ENCODE measurements at regions not wholly inside any gene's neighbourhood (a gene's known extent, or its start where the extent isn't known, plus 50 kb on each side); places are given as distances from the start of the nearest gene placed in this dataset.
"Not testable (repeated sequence)": the region's sequence is repeated elsewhere in the genome, so short reads cannot be mapped to it uniquely, and the experiment has no call there.

DNA sequence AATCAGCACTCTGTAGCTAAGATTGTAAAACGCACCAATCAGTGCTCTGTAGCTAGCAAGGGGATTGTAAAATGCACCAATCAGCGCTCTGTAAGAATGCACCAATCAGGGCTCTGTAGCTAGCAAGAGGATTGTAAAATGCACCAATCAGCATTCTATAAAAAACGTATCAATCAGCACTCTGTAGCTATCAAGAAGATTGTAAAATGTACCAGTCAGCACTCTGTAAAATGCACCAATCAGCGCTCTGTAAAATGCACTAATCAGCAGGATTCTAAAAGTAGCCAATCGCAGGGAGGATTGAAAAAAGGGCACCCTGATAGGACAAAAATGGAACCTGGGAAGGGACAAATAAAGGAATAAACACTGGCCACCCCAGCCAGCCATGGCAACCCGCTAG, 278.7 kb upstream of the ECI2 start:
- CTCF ChIA-PET (ENCODE audit: low intra/inter-chr PET ratio); H3K9me3 ChIP-seq (replicated peaks; ENCODE audit: control insufficient read depth, insufficient read depth, low read depth, low read length); H3K27ac ChIP-seq (ENCODE audit: extremely low read depth, low read depth, low read length); BruUV-seq (replicated peaks); H3K9me1 ChIP-seq (ENCODE audit: control insufficient read depth, insufficient read depth, low read length); DNase-seq (ENCODE audit: extremely low read depth in 1 of 4, low spot score in 3 of 4); H3K4me3 ChIP-seq; H3K9ac ChIP-seq (ENCODE audit: insufficient read depth in 1 of 2, low read depth in 2 of 2, low read length in 2 of 2); H3K4me1 ChIP-seq (replicated peaks in 1 of 2; ENCODE audit: control insufficient read depth in 2 of 2, insufficient read depth in 2 of 2, low read length in 2 of 2); FAIRE-seq; in situ Hi-C loops (cut with MboI); intact Hi-C loops (cut with micrococcal nuclease); H2AFZ ChIP-seq (ENCODE audit: low read depth, low read length); H4K20me1 ChIP-seq (replicated peaks; ENCODE audit: control insufficient read depth, insufficient read depth, low read length); POLR2A ChIA-PET; H3K4me2 ChIP-seq (ENCODE audit: insufficient read depth, low read length); H3K27me3 ChIP-seq (ENCODE audit: control insufficient read depth in 2 of 2, insufficient read depth in 2 of 2, low read length in 2 of 2); H3K36me3 ChIP-seq (ENCODE audit: control insufficient read depth, insufficient read depth, low read length); H3K79me2 ChIP-seq (ENCODE audit: control insufficient read depth, insufficient read depth, low read length); ATAC-seq: not testable (repeated sequence)
- TF ChIP-seq C11orf30 (IDR thresholded peaks at IDR 0.05; ENCODE audit: low read depth) (peak; percentile 31; the same call in 1 of the 2 replicates), MAFF (IDR thresholded peaks at IDR 0.05; ENCODE audit: low read length) (peak; percentile 30; the same call in 1 of the 2 replicates), MAFG (tag; conservative IDR thresholded peaks at IDR 0.05) (peak; percentile 41; the same call in 1 of the 2 replicates), ZNF316 (IDR thresholded peaks at IDR 0.05) (peak; percentile 62; the same call in 1 of the 2 replicates)
- 4% methylated on average over 5 of the region's 6 CpGs for WGBS (ENCODE audit: insufficient coverage, low coverage, missing lambda C conversion rate)

DNA sequence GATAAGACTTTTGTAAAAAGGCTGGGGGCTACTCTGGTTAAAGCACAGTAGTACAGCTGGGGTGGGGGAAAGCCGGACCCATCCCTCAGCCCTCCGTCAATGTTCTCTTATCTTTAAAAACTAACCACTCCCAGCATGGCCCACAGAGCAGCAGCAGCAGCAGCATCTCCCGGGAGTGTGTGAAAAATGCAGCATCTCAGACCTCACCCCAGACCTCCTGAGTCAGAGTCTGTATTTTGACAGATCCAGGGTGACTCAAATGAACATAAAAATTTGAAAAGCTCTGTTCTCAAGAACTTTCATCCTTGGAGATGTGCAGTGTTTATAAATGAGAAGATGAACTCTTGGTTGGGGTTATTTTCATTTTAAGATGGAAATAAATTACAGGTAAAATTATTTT, 277.7 kb upstream of the ECI2 start:
- no peak overlapping the region for H3K27ac ChIP-seq (ENCODE audit: extremely low read depth, low read depth, low read length)
- H3K36me3 ChIP-seq (ENCODE audit: control insufficient read depth, insufficient read depth, low read length), result no peaks in the 10 kb centered on the region
- 0% methylated on average over 3 of the region's 3 CpGs for WGBS (ENCODE audit: insufficient coverage, low coverage, missing lambda C conversion rate)
- no TSS peak for BruUV-seq (replicated peaks)
- H3K4me1 ChIP-seq (replicated peaks in 1 of 2; ENCODE audit: control insufficient read depth in 2 of 2, insufficient read depth in 2 of 2, low read length in 2 of 2), result no peaks in the 10 kb centered on the region
- ATAC-seq (no peak), DNase-seq (ENCODE audit: extremely low read depth in 1 of 4, low spot score in 3 of 4) (no peak), FAIRE-seq (no peak)
- intact Hi-C loops (cut with micrococcal nuclease) (no loop called here), in situ Hi-C loops (cut with MboI) (no loop called here)
- no peaks in the 10 kb centered on the region for H4K20me1 ChIP-seq (replicated peaks; ENCODE audit: control insufficient read depth, insufficient read depth, low read length)
- H3K4me2 ChIP-seq (ENCODE audit: insufficient read depth, low read length), result no peak overlapping the region
- POLR2A ChIA-PET, result interaction anchor here (0.5 kb wide), 1 partner anchor 79 kb away, joined by 3 read pairs; no protein-coding TSS in a partner anchor
- H3K4me3 ChIP-seq, result no peak overlapping the region
- CTCF ChIA-PET (ENCODE audit: low intra/inter-chr PET ratio), result no interaction called here
- TF ChIP-seq KAT2B (IDR thresholded peaks at IDR 0.05; ENCODE audit: low read depth, low read length) (no peak), RAD21 (CRISPR knock-in tag; conservative IDR thresholded peaks at IDR 0.05 in 1 of 2, IDR thresholded peaks at IDR 0.05 in 1 of 2) (peak; percentile 17 to 28; a peak in 1 of 4 replicates), RCOR1 (IDR thresholded peaks at IDR 0.05; ENCODE audit: borderline replicate concordance in 1 of 2, low read depth in 2 of 2, low read length in 2 of 2) (0 out of 4 replicates have a peak, but pooled peaks of 1 of the 2 experiments have one; percentile 12)
- no peaks in the 10 kb centered on the region for H3K79me2 ChIP-seq (ENCODE audit: control insufficient read depth, insufficient read depth, low read length)
- H2AFZ ChIP-seq (ENCODE audit: low read depth, low read length), result no peak overlapping the region
- H3K9ac ChIP-seq (ENCODE audit: insufficient read depth in 1 of 2, low read depth in 2 of 2, low read length in 2 of 2), result no peak overlapping the region
- no peaks in the 10 kb centered on the region for H3K9me3 ChIP-seq (replicated peaks; ENCODE audit: control insufficient read depth, insufficient read depth, low read depth, low read length)
- no peaks in the 10 kb centered on the region for H3K27me3 ChIP-seq (ENCODE audit: control insufficient read depth in 2 of 2, insufficient read depth in 2 of 2, low read length in 2 of 2)
- no peaks in the 10 kb centered on the region for H3K9me1 ChIP-seq (ENCODE audit: control insufficient read depth, insufficient read depth, low read length)

All from K562 (cell line).